ENCODE measurements at regions not wholly inside any gene's neighbourhood (a gene's known extent, or its start where the extent isn't known, plus 50 kb on each side); places are given as distances from the start of the nearest gene placed in this dataset.

DNA sequence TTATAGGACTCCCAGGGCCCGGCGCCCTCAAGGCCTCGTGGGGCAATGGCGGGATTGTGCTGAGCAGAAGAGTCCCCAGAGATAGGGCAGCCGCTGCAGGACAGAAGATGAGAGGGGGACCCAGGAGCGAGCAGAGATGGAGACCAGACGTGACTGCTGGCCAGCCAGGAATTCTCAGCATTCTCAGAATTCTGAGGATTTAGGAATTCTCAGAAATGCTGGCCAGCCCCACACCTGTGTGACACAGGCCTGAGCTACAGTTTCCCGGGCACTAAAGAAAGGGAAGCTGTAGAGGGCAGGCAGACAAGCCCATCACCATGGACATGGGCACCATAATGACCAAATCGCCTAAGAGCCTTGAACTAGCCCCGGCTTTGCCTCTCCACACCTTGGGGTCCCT is 186.2 kb upstream of the CDH4 start:
- no peak for TF ChIP-seq RAD21 (IDR thresholded peaks at IDR 0.05; ENCODE audit: low read length)
- TF ChIP-seq POLR2A (IDR thresholded peaks at IDR 0.05; ENCODE audit: low read depth, low read length): no peak
- TF ChIP-seq CTCF (conservative IDR thresholded peaks at IDR 0.05; ENCODE audit: low read depth, low read length): no peak
- TF ChIP-seq CEBPB (IDR thresholded peaks at IDR 0.05; ENCODE audit: low read depth, low read length): no peak
- no peak for TF ChIP-seq FOS (IDR thresholded peaks at IDR 0.05; ENCODE audit: low read depth, low read length)
- no peak for TF ChIP-seq RFX5 (IDR thresholded peaks at IDR 0.05; ENCODE audit: low read depth, low read length)
- no peak for TF ChIP-seq SMC3 (IDR thresholded peaks at IDR 0.05; ENCODE audit: low read depth, low read length)
- TF ChIP-seq NFE2L2 (IDR thresholded peaks at IDR 0.05; ENCODE audit: low read depth, low read length): no peak
- no peak for TF ChIP-seq RCOR1 (IDR thresholded peaks at IDR 0.05; ENCODE audit: insufficient replicate concordance, low read length)
- no peak for TF ChIP-seq BHLHE40 (IDR thresholded peaks at IDR 0.05; ENCODE audit: low read depth, low read length)
- TF ChIP-seq MXI1 (IDR thresholded peaks at IDR 0.05; ENCODE audit: borderline replicate concordance, low read depth, low read length): no peak
- TF ChIP-seq, protein P1, sequence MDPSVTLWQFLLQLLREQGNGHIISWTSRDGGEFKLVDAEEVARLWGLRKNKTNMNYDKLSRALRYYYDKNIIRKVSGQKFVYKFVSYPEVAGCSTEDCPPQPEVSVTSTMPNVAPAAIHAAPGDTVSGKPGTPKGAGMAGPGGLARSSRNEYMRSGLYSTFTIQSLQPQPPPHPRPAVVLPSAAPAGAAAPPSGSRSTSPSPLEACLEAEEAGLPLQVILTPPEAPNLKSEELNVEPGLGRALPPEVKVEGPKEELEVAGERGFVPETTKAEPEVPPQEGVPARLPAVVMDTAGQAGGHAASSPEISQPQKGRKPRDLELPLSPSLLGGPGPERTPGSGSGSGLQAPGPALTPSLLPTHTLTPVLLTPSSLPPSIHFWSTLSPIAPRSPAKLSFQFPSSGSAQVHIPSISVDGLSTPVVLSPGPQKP (IDR thresholded peaks at IDR 0.05; ENCODE audit: borderline replicate concordance, low read depth, low read length): no peak
